HG03460 (cell line): ENCODE measurements at regions not wholly inside any gene's neighbourhood (a gene's known extent, or its start where the extent isn't known, plus 50 kb on each side); places are given as distances from the start of the nearest gene placed in this dataset.
"Not testable (repeated sequence)": the region's sequence is repeated elsewhere in the genome, so short reads cannot be mapped to it uniquely, and the experiment has no call there.

Source experiments
- ATAC-seq: cut with Tn5 transposase; IDR thresholded peaks from one replicate; pipeline ENCODE4 v1.9.1; 2021; ENCODE audit not compliant: unreplicated experiment

DNA sequence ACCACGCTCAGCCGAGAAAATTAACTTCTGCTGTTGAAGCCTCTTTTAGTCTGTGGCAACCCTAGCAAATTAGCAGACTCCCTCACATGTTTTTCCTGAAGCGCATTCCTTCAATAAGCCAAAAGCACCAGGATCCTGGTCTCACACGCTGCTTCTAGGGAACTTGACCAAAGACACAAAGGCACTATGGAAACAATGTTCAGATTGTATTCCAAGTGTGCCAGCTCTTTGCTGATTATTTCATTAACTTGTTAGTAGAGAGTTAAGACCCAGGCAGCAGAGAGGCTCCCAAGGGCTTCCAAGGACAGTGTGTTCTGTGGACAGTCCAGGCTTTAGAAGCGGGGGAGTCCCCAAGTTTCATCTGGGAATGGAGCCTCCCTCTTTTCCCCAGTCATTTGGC, 94.4 kb upstream of the BASP1 start:
- ATAC-seq, result no peak

DNA sequence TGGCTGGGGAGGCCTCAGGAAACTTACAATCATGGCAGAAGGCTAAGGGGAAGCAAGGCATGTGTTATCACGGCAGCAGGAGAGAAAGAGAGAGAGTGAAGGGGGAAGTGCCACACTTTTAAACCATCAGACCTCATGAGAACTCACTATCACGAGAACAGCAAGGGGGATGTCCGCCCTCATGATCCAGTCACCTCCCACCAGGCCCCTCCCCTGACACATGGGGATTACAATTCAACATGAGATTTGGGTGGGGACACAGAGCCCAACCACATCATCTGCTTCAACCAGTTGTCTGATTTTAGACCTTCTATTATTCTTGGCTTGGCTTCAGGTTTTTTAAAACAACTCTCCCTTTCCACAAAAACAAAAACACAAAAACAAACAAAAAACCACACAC, 93.7 kb upstream of the BASP1 start:
- ATAC-seq, result not testable (repeated sequence)

DNA sequence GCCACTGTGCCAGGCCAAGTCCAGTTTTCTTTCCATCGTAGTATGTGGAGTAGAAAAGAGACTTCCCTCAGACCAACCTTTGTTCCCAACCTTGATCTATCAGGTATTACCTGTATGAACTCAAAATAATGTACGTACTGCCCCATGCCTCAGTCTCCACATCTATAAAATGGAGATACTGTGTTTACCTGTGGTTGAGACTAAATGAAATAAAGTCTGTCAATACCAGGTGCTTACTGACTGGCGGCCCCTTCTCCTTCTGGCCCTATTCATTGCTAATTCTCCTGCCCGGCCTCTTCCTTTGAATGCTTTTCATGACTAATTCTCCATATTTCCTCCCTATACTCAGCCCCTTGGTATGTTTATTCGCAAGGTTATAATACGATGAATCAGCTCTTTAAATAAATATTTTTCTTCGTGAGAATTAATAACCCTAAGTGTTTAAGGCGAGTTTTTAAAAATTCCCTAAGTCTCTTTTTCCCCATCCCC, 89.6 kb upstream of the BASP1 start:
- ATAC-seq, result no peak

DNA sequence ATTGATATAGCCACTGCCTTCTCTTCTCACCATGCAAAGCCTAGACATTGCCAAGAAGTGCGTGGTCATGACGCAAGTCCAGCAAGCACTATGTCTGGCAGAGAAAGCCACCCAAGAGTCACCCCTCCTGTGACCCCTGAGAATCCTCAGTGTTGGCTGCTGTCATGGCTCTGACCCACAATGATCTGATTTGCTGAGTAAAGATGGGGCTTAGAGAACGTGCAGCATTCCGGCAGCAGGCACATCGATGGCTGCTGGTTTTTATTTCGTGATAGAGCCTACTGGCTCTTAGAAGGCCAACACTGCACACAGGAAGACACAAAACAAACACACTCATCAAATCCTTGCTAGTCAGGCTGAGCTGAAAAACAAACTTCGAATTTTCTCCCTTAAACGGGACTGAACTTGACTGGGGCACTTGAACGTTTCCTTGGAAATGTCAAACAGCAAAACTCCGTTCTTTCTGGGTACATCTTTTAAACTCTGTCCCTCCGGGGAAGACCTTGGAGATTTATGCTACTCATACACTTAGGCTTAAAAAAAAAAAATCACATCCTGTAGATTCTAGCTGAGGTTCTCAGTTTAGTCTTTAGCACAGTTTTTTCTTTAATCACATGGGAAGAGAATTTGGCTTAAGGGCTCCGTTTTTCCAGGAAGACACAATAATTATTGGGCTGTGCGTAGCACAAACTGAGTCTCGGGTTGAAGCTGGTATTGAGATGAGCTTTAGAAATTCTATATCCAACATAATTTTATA, 88.2 kb upstream of the BASP1 start:
- ATAC-seq, result no peak

DNA sequence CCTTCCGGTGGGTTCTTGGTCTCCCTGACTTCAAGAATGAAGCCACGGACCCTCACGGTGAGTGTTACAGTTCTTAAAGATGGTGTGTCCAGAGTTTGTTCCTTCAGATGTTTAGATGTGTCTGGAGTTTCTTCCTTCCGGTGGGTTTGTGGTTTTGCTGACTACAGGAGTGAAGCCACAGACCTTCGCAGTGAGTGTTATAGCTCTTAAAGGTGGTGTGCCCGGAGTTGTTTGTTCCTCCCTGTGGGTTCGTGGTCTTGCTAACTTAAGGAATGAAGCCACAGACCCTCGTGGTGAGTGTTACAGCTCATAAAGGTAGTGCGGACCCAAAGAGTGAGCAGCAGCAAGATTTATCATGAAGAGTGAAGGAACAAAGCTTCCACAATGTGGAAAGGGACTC, 87.1 kb upstream of the BASP1 start:
- not testable (repeated sequence) for ATAC-seq

DNA sequence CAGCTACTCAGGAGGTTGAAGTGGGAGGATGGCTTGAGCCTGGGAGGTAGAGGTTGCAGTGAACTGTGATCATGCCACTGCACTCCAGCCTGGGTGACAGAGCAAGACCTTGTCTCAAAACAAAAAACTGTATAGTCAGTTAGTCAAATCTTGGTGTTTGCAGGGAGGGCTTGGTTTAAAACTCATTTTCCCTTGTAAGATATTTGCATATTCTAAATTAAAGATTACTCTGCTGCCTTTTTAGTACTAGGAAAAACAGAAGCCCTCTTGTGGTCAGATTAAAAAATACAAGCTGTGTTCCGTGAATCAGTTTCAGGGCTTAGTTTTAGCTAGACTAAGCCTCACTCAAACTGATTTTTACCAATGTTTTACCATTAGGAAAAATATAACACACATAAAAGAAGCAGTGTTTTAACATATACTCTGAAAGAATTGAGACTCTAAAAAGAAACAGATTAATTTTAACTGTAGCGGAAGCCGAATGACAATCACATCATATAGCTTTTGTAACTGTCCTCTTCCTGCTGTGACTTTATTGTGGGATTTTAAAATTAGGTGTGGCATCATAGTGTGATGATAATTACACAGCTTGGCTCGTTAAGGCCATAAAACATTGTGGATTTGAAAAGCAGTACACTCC, 84.9 kb upstream of the BASP1 start:
- ATAC-seq, result no peak

DNA sequence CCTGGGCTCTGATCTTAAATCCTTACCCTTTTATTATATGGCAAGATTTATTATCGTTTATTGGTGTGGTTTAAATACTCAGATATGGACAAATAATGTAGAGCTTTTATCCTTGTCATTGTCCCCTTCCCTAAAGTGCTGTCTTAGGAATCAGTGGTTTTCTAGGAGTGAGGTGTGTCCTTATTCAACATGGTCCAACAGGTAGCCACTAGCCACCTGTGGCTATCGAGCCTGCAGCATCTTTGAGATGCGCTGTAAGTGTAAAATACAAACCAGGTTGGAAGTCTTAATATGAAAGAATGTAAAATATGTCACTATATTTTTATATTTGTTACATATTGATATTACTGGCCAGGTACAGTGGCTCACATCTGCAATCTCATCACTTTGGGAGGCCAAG, 82.4 kb upstream of the BASP1 start:
- ATAC-seq, result no peak

DNA sequence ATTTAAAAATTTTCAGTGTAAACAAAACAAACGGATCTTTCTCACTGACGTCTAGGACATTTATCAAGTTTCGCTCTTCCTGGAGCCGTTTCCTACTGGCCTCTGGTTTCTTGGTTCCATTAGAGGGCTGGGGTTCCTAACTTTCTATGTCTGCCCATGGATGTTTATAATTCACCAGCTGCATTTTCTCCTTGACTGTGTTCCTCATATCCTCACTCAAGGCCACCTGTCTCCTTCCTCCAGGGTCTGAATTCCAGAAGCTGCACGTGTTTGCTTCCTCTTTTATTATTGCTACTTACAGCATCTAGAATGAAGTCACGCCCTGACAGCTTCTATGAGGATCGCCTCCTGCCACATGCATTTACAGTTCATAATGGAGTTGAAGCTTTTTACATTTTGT, 74.1 kb upstream of the BASP1 start:
- ATAC-seq, result no peak

DNA sequence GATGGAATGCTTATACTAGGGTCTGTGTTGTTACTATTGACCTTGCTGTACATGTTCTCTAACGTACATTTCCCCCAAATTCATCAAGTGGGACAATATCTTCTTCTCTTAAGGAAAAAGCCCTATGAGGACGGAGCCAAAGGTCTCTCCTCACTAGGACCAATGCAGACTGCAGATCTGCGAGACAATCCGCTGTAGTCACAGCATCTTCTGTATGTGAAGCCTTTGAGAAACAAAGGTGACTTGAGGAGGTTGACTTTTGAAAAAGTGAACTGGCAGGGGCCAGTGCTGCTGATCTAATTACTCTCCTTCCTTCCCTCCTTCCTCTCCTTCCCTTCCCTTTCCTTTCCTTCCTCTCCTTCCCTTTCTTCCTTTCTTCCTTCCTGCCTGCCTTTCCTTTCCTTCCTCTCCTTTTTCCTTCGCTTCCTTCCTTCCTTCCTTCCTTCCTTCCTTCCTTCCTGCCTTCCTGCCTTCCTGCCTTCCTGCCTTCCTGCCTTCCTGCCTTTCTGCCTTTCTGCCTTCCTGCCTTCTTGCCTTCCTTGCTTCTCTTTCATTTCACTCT, 71.1 kb upstream of the BASP1 start:
- no peak for ATAC-seq

DNA sequence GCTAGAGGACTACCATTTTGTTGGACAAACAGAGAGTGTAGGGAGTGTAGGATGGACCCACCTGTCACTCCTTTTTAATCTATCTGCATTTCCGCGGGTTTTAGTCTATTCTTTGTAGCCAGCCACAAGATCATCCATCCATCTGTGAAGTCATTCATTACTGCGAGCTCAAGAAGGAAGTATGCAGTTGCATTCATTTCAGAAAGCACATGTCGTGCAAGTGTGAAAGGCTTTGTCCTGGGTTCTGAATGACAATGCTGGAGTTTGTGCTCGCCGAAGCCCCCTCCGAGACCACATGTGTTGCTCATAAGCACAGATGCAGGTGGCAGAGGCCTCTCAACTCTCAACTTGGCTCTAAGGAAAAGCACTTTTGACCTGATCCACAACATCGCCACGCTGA, 70.3 kb upstream of the BASP1 start:
- ATAC-seq, result no peak

DNA sequence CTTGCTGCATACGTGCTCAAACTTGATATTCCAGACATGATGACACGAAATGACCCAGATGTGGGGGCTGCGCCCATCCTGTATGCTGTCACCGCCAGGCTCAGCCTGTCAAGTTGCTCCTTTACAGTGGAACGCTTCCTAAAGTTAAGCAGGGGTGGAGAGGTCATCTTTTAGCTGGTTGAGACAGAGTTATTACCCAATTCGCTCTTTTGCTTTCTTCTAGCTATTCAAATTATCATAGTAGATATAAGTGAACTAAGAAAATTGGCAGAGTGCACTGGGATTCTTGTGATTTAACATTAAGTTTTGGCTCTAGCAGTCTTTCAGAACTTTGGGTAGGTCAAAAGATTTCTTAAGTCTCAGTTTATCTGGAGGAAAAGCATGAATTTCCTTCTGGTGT, 69.8 kb upstream of the BASP1 start:
- ATAC-seq, result no peak

DNA sequence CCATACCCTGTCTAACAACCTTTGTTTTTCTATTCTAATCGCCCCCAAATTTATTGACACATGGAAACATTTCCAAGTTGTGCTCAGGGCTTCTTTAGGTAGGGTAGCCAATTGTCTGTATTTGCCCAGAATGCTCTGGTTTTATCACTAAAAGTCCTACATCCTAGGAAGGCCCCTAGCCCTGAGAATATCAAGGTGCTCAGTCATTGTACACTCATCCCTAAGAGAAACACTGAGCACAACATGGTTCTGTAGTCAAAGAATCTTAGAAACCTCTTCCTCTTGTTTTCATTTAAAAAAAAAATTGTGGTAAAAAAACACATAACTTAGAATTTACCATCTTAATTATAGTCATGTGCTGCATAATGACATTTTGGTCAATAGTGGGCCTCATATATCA, 69.0 kb upstream of the BASP1 start:
- ATAC-seq, result no peak

DNA sequence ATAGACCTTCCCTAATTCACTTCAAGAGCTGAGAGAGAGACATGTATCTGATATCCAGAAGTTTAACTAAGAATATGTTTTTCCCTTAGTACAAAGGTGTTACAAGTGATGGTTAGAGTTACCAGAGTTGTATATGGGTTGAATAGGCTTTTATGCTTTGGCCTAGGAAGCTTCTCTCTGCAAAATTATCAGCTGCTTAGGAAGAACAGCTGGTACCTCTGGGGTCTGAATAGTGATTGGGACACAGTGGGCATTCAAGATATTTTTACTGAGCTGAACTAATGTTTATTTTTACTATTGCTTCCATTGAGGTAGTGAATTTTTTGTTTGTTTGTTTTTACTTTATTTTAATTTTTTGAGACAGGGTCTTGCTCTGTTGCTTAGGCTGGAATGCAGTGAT, 67.6 kb upstream of the BASP1 start:
- ATAC-seq, result no peak

DNA sequence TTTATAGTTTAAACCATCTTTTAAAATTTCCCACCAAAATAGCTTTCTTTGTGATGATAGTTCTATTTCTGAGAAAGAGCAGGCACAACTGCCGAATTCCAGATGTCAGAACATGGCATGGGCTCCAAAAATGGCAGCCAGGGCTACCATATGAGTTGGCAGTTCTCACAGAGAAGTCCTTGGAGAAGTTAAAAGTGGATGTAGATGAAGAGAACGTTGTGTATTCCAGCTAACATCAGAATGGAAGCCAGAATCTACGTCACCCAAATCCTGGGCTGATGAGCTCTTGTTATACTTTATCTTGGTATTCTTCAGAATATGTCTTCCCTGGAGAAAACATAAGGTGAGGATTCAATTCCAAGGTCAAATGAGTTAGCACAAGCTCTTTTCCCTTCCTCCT, 66.9 kb upstream of the BASP1 start:
- no peak for ATAC-seq

DNA sequence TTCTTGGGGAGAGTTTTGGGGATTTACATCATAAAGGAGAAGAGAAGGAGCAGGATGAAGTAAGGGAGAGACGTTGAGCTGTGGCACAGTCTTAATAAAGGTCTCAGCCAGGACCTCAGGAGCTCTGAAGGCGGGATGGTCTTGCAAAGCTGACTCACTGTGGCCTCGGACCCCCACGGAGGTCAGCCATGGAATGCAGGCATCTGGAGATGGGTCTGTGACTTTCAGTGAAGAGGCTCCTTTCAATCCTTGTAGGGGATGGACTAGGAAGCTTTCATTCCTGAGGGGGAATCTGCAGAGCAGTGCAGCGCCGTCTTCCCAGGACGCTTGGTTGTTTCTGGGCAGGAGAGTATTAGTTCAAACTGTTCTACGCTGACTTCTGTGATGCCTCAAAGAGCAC, 65.7 kb upstream of the BASP1 start:
- ATAC-seq, result no peak

DNA sequence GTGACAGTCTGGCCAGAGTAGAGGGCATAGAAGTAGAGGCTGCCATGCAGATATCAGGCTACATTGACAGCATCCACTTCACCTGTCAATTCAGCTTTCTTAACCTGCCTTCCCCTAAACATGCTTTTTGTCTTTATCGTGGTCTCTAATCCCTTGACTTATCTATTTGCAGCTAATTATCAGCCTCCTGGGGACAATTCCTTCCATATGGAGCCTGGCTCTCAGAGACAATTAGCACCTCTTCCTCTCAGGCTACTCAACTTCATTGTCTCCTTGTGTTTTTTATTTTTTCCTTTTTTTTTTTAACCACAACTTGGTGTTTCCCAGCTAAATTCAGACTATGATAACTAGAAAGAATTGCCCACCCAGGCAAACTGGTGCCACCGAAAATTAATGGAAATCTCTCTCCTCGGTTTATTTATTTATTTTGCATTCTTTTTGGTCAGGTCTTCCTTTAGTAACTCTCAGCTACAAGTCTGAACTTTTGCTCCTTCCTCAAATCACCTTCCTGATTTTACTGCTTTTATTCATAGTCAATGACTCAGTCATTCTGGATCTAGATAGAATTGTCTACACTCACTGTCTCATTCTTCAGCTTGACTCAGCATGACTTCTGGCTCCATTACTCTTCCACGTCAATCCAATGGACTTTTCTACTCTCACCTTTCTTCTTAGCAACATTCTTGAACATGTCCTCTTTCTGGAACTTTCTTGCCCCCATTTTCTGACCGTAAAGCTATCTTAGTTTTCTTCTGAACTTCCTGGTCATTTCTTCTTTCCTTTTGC, 63.0 kb upstream of the BASP1 start:
- no peak for ATAC-seq

DNA sequence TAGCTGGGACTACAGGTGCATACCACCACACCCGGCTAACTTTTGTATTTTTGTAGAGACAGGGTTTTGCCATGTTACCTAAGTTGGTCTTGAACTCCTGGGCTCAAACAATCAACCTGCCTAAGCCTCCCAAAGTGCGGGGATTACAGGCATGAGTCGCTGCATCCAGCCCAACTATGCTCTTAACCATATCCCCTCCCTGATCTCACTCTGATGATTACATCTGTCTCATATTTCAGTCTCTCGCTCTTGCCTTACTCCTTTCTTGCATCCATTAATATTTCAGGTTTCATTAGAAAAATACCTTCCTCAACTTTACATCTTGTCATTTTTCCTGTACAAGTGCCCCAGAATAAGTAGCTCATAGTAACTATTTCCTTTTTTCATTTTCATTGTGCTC, 61.0 kb upstream of the BASP1 start:
- ATAC-seq, result no peak

DNA sequence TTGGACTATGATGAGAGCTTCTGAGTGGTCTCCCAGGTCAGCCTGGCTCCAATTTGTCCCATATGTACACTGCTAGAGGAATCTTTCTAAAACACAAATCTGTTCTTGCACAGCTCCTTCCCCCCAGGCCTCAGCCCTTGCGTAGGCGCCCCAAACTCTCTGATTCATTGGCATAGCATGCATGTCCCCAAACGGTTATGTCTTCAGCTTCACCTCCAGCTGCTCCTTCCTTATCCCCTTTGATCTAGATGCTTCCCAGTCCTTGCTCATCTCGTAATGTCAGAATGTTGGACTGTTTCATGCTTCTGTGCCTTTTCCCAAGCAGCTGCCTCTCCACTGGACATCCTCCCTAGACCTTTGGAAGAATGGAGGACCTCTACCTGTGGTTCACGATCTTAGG, 60.1 kb upstream of the BASP1 start:
- no peak for ATAC-seq

DNA sequence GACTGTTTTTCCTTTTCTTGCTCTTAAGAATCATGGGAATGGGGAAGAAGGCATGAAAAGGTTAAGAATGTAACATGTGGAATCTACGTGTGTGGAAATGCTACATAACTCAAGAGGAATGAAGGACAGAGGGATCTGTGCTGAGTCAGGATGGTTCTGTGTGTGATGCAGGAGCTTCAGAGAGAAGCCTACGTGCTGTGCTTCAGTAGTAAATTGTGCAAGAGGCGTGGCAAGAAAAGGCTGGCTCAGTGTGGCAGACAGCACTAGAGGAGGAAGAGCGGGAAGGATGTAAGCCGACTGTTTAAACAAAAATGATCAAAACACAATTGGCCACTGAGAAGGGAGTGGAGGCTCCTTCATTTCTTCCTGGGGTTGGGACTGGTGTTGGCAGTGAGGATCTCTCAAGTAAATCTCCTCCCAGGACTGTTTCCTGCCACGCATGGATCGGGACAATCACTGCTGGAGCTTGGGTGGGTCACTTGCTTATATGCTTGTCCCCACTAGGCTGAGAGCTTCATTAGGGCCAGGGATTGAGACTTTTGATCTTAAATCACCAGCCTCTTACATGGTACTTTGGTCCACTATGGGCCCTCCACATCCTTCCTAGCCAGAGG, 59.4 kb upstream of the BASP1 start:
- no peak for ATAC-seq

DNA sequence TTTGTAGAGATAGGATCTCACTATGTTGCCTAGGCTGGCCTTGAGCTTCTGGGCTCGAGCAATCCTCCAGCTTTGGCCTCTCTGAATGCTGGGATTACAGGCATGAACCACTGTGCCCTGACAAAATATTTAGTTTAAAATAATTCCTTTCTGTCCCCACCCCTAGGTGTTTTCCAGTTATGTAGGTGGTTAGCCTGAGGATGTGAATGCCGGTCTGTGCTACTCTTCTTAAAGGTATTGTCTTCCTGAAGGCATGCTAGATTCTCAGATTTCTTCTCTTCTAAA, 56.7 kb upstream of the BASP1 start:
- no peak for ATAC-seq

DNA sequence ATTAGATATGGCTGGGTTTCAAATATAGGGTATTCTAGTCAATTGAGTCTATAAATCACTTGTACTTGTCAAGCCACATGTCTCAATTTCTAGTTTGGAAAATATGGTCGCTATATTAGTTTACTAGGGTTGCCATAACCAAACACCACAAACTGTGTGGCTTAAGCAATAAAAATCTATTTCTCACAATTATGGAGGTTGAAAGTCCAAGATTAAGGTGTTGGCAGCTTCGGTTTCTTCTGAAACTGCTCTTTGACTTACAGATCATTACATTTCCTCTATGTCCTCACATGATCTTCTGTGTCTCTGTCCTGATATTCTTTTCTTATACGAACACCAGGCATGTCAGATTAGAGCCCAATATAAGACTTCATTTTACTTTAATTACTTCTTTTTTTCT, 55.8 kb upstream of the BASP1 start:
- no peak for ATAC-seq

DNA sequence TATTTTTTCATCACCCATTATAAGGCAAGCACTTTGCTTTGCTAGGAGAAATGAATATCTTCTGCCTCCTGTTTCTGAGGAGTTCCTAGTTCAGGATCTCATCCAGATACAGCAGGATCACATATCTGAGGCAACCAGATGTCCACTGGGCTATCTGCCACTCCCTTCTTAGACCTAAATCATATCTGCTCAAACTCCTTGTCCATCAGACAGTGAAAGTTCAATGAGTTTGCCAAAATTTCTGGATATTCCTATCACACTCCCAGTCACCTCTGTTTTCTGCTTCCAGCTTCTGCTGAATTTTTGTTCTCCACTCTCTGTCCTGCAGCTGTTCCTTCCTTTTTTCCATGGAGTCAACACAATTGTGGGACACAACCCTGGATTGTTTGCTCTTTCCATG, 54.2 kb upstream of the BASP1 start:
- ATAC-seq, result no peak
